C1 segment of cervical spinal cord (tissue), 14 donors: ENCODE measurements at regions not wholly inside any gene's neighbourhood (a gene's known extent, or its start where the extent isn't known, plus 50 kb on each side); places are given as distances from the start of the nearest gene placed in this dataset.
"Not testable (repeated sequence)": the region's sequence is repeated elsewhere in the genome, so short reads cannot be mapped to it uniquely, and the experiment has no call there.

Source experiments
- DNase-seq, 14 donors: peaks; one replicate each; lab custom pipeline; 2025; lab: John Stamatoyannopoulos, UW

GRCh38 chr9:71273613-71274012, 152.2 kb upstream of the TRPM3 start:
- no peak for DNase-seq

- no peak for DNase-seq
Measured at GRCh38 chr9:71271602-71272001, 150.2 kb upstream of the TRPM3 start.

- no peak for DNase-seq
Measured at GRCh38 chr9:71270554-71270953, 149.1 kb upstream of the TRPM3 start.

- DNase-seq, result no peak
Measured at GRCh38 chr9:71269859-71270258, 148.4 kb upstream of the TRPM3 start.

- no peak for DNase-seq
Measured at GRCh38 chr9:71268871-71269635, 147.6 kb upstream of the TRPM3 start.

GRCh38 chr9:71263451-71263850, 142.0 kb upstream of the TRPM3 start:
- DNase-seq, result no peak

- not testable (repeated sequence) for DNase-seq
Measured at GRCh38 chr9:71260419-71260818, 139.0 kb upstream of the TRPM3 start.

GRCh38 chr9:71254592-71255277, 133.3 kb upstream of the TRPM3 start:
- no peak for DNase-seq

- DNase-seq, result no peak
Measured at GRCh38 chr9:71253011-71253410, 131.6 kb upstream of the TRPM3 start.

- no peak for DNase-seq
Measured at GRCh38 chr9:71250581-71250980, 129.2 kb upstream of the TRPM3 start.

- DNase-seq, result peak in 4 of 14 donors; percentile 2 to 80 (median 4)
Measured at GRCh38 chr9:71249729-71250317, 128.4 kb upstream of the TRPM3 start.

GRCh38 chr9:71245651-71246050, 124.2 kb upstream of the TRPM3 start:
- DNase-seq, result no peak

- DNase-seq, result no peak
Measured at GRCh38 chr9:71243951-71244350, 122.5 kb upstream of the TRPM3 start.

- no peak for DNase-seq
Measured at GRCh38 chr9:71242081-71242480, 120.7 kb upstream of the TRPM3 start.

- DNase-seq, result no peak
Measured at GRCh38 chr9:71237051-71237450, 115.6 kb upstream of the TRPM3 start.

GRCh38 chr9:71233646-71234045, 112.2 kb upstream of the TRPM3 start:
- peak in 1 of 14 donors; percentile 14 for DNase-seq

- no peak for DNase-seq
Measured at GRCh38 chr9:71223953-71224538, 102.6 kb upstream of the TRPM3 start.

GRCh38 chr9:71218774-71219173, 97.4 kb upstream of the TRPM3 start:
- DNase-seq, result no peak

GRCh38 chr9:71213633-71214032, 92.2 kb upstream of the TRPM3 start:
- DNase-seq, result no peak

- no peak for DNase-seq
Measured at GRCh38 chr9:71210326-71210725, 88.9 kb upstream of the TRPM3 start.

GRCh38 chr9:71209890-71210289, 88.5 kb upstream of the TRPM3 start:
- no peak for DNase-seq

GRCh38 chr9:71202931-71203330, 81.5 kb upstream of the TRPM3 start:
- no peak for DNase-seq
